Left lung (tissue), 4 donors: ENCODE measurements at regions not wholly inside any gene's neighbourhood (a gene's known extent, or its start where the extent isn't known, plus 50 kb on each side); places are given as distances from the start of the nearest gene placed in this dataset.

Source experiments
- ATAC-seq: fragments of 200-7000 bp; cut with Tn5 transposase; one replicate; pipeline ENCODE4 v1.9.1; 2020; ENCODE audit warnings: moderate library complexity
- DNase-seq, 4 donors: peaks; one replicate each; pipeline ENCODE4 v3.0.0-alpha.2; 2013 to 2020
- H3K27ac ChIP-seq, 2 donors: fragments of 200-600 bp; sonication (generic) in 1 of 2; one replicate each; pipeline versions ENCODE4 v1.5.0 to v1.8.0; 2020 to 2021
- H3K27me3 ChIP-seq, 2 donors: fragments of 200-600 bp; sonication (generic) in 1 of 2; one replicate each; pipeline versions ENCODE4 v1.5.0 to v1.8.0; 2020 to 2021
- H3K36me3 ChIP-seq, 2 donors: fragments of 200-600 bp; sonication (generic) in 1 of 2; one replicate each; pipeline versions ENCODE4 v1.5.0 to v1.8.0; 2020 to 2021
- H3K4me1 ChIP-seq, 2 donors: fragments of 200-600 bp; one replicate each; pipeline ENCODE4 v1.8.0; 2021
- H3K4me3 ChIP-seq, 2 donors: fragments of 200-600 bp; sonication (generic) in 1 of 2; one replicate each; pipeline versions ENCODE4 v1.5.0 to v1.8.0; 2020 to 2021; ENCODE audit warnings: mild to moderate bottlenecking in 1 of 2
- H3K9me3 ChIP-seq, 2 donors: fragments of 200-600 bp; sonication (generic) in 1 of 2; one replicate each; pipeline versions ENCODE4 v1.5.0 to v1.8.0; 2020 to 2021
- intact Hi-C, 2 donors: fragments of 100-400 bp; cut with DNase I; formaldehyde crosslinking; loops; one replicate each; pipeline versions ENCODE4 v1.11.2 to v1.14.2; 2022
- TF ChIP-seq, protein P1 (sequence below), 2 donors: fragments of 200-600 bp; sonication (generic) in 1 of 2; IDR thresholded peaks; one replicate each; pipeline versions ENCODE4 v1.5.0 to v1.8.0; 2021; ENCODE audit warnings: antibody characterized with exemption in 2 of 2
- donor health status: DM: no; HTN: yes; CAD: no.
- donor health status: DM: no; HTN: no; CAD: no.

DNA sequence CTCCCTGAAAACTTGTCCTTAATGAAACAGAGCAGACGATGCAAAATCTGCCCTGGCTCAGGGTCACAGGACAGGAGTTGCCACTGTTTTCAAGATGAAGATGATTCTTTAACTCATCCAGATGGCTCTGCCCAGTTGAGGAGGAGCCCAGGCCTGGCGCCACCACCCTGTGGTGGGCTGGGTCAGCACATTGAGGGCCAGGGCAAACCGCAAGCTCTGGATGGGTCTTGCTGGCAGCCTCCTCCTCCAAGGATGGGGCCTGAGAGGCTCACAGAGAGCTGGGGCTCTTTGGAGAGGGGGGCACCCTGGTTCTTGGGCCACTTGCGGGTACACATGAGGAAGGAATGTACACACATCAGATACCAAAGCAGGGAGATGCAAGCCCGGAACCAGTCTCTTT, 158.2 kb downstream of the NUAK1 start:
- Histone ChIP-seq H3K9me3 (no peaks in the 10 kb centered on the region), H3K4me3 (no peak overlapping the region), H3K4me1 (no peaks in the 10 kb centered on the region), H3K27me3 (no peaks in the 10 kb centered on the region), H3K36me3 (no peaks in the 10 kb centered on the region), H3K27ac (no peak overlapping the region)
- TF ChIP-seq, protein P1, sequence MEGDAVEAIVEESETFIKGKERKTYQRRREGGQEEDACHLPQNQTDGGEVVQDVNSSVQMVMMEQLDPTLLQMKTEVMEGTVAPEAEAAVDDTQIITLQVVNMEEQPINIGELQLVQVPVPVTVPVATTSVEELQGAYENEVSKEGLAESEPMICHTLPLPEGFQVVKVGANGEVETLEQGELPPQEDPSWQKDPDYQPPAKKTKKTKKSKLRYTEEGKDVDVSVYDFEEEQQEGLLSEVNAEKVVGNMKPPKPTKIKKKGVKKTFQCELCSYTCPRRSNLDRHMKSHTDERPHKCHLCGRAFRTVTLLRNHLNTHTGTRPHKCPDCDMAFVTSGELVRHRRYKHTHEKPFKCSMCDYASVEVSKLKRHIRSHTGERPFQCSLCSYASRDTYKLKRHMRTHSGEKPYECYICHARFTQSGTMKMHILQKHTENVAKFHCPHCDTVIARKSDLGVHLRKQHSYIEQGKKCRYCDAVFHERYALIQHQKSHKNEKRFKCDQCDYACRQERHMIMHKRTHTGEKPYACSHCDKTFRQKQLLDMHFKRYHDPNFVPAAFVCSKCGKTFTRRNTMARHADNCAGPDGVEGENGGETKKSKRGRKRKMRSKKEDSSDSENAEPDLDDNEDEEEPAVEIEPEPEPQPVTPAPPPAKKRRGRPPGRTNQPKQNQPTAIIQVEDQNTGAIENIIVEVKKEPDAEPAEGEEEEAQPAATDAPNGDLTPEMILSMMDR (IDR thresholded peaks at IDR 0.05): no peak
- no peak for ATAC-seq
- intact Hi-C loops: no loop called here
- DNase-seq: no peak

DNA sequence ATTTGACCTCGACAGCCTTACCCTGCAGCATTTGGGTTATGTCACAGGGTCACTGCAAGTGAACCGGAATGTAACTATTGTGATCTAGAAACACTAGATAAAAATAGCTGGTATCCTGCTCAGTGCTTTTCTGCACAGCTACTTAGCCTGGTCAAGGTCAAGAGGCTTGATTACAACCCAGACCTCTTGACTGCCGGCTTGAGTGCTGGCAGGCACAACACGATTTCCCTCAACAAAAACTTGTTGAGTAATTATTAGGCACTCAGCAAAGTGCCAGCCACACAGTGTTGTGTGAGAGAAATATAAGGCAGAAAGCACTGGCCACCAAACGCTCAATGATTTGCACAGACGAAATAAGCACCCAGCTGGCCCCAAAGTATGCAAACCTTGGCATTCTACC, 156.7 kb downstream of the NUAK1 start:
- peak in 2 of 4 donors; percentile 19 to 61 for DNase-seq
- Histone ChIP-seq H3K4me3 (no peak overlapping the region), H3K4me1 (no peaks in the 10 kb centered on the region), H3K27me3 (no peaks in the 10 kb centered on the region), H3K36me3 (no peaks in the 10 kb centered on the region), H3K9me3 (no peaks in the 10 kb centered on the region), H3K27ac (no peak overlapping the region)
- intact Hi-C loops: no loop called here
- TF ChIP-seq, protein P1 (IDR thresholded peaks at IDR 0.05): no peak
- peak; percentile 87 for ATAC-seq

DNA sequence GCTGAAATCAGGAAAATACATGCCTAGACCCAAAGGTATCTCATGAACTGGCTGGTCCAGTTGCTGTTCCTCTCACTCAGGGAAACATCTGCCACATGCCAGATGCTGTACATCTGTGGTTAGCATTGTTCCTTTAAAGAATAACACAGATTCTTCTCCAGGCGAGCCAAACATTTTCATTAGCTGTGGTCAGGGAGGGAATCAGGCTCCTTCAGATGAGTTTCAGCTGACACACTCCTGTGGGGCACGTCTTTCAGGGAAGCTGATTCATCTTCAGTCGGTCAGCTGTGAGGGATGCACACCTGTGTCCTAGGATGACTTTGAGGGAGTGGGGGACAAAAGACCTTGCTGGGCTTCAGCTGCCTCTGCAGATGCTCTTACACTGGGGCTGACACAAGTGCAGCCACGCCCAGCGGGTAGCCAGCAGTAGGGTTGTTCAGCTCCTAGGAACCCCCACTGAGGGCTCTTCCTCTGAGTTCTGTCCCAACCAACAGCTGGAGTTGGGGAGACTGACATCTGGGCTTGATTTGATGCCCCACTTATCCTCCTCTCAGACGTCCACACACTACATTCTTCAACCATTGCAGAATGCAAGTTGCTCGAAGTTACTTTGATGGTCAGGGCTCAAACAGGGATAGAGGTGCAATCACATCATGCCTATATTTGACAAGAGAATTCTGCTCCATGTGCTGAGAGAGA, 155.0 kb downstream of the NUAK1 start:
- Histone ChIP-seq H3K27ac (no peak overlapping the region), H3K4me3 (no peak overlapping the region), H3K9me3 (no peaks in the 10 kb centered on the region), H3K4me1 (no peaks in the 10 kb centered on the region), H3K27me3 (no peaks in the 10 kb centered on the region), H3K36me3 (no peaks in the 10 kb centered on the region)
- DNase-seq (no peak), ATAC-seq (no peak)
- TF ChIP-seq, protein P1 (IDR thresholded peaks at IDR 0.05): no peak
- intact Hi-C loops: no loop called here

DNA sequence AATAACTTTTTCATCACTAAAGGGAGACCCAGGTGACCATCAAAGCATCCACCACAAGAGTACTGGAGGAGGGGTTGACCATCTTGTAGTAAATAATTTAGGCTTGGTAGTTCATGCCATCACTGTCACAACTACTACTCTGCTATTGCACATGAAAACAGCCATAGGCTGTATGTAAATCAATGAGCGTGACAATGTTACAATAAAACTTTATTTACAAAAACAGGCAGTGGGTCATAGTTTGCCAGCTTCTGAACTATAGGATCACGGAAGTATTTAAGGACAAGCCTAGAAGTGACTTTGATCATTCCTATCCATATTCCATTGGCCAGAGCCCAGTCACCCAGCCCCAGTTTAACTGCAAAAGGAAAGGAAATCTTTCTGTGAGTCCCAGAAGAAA, 153.4 kb downstream of the NUAK1 start:
- intact Hi-C loops: no loop called here
- Histone ChIP-seq H3K4me1 (no peaks in the 10 kb centered on the region), H3K27ac (no peak overlapping the region), H3K9me3 (no peaks in the 10 kb centered on the region), H3K36me3 (no peaks in the 10 kb centered on the region), H3K27me3 (no peaks in the 10 kb centered on the region), H3K4me3 (no peak overlapping the region)
- ATAC-seq: no peak
- DNase-seq: no peak
- TF ChIP-seq, protein P1 (IDR thresholded peaks at IDR 0.05): no peak

DNA sequence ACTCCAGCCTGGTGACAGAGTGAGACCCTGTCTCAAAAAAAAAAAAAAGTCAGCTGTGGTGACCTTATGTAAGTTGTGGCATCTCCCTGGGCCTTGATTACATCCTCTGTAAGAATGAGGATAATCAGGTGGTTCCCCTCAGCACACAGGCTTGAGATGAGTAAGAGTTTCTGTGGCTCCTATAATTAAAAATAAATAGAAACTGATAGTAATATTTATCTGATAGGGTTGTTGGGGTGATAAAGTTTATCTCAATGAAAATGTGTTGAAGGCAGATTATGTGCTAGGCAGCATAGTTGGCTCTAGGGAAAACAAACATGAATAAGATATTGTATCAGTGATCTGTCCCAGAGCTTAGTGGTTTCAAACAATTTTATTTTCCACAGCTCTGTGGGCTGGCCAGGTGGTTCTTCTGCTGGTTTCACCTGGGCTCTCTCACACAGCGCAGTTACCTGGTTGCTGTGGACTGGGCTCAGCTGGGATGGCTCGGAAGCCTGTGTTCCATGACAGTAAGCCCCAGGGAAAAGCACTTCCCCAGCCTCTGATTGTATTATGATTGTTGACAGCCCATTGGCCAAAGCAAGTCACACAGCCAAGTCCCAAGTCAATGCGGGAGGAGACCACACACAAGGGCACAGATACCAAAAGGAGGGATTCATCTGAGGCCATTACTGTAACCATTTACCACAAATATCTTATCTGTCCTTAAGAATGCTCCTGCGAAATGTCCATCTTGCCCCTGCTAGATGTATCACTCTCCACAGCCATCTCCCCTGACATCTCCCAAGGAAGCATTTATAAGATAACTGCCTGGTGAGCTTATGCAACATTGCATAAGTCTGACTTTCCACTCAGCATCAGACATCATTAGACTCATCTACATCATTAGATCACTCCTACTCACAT, 151.7 kb downstream of the NUAK1 start:
- Histone ChIP-seq H3K4me1 (no peaks in the 10 kb centered on the region), H3K27ac (no peak overlapping the region), H3K4me3 (no peak overlapping the region), H3K9me3 (no peaks in the 10 kb centered on the region), H3K27me3 (no peaks in the 10 kb centered on the region), H3K36me3 (no peaks in the 10 kb centered on the region)
- intact Hi-C loops: no loop called here
- DNase-seq (peak in 1 of 4 donors; percentile 20), ATAC-seq (peak; percentile 19)
- TF ChIP-seq, protein P1 (IDR thresholded peaks at IDR 0.05): no peak
